Ishikawa (cell line): ENCODE measurements at regions not wholly inside any gene's neighbourhood (a gene's known extent, or its start where the extent isn't known, plus 50 kb on each side); places are given as distances from the start of the nearest gene placed in this dataset.

Experiments used
- CREB1 ChIP-seq: IDR thresholded peaks from 2 replicates; pipeline ENCODE4 v1.6.1; 2012; ENCODE audit warnings: low read depth
- EGR1 ChIP-seq: IDR thresholded peaks from 2 replicates; pipeline ENCODE4 v1.6.1; 2012
- EP300 ChIP-seq: IDR thresholded peaks from 2 replicates; pipeline ENCODE4 v1.6.1; 2012; ENCODE audit warnings: borderline replicate concordance
- MAX ChIP-seq: IDR thresholded peaks from 2 replicates; pipeline ENCODE4 v1.6.1; 2012
- TCF12 ChIP-seq: IDR thresholded peaks from 2 replicates; pipeline ENCODE4 v1.6.1; 2012; ENCODE audit warnings: low read depth
- TEAD4 ChIP-seq: IDR thresholded peaks from 2 replicates; pipeline ENCODE4 v1.6.1; 2012
- TF ChIP-seq, protein P1 (sequence below): IDR thresholded peaks from 2 replicates; pipeline ENCODE4 v1.6.1; 2012; ENCODE audit warnings: low read depth, mild to moderate bottlenecking

DNA sequence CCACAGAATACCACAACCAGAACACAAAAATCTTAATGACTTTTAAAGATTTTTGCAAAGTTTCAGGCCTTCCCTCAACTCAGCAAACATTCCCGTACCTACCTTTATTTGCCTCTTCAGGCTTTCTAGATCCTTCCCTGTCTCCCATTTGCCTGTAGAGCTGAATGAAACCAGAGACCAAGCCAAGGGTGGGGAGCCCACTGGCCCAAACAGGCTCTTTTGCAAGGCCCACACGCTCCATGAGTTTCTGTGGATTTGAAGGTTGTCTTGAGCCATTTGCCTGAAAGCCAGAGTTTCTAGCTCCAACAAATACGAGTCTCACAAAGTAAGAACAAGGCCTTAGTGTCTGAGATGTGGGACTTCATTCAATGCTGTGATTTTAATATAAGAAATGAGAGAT, 107.8 kb downstream of the GAS1 start:
- TF ChIP-seq EGR1: no peak
- TF ChIP-seq MAX: no peak
- TF ChIP-seq TCF12: no peak
- no peak for TF ChIP-seq EP300
- no peak for TF ChIP-seq CREB1
- TF ChIP-seq TEAD4: no peak
- TF ChIP-seq, protein P1, sequence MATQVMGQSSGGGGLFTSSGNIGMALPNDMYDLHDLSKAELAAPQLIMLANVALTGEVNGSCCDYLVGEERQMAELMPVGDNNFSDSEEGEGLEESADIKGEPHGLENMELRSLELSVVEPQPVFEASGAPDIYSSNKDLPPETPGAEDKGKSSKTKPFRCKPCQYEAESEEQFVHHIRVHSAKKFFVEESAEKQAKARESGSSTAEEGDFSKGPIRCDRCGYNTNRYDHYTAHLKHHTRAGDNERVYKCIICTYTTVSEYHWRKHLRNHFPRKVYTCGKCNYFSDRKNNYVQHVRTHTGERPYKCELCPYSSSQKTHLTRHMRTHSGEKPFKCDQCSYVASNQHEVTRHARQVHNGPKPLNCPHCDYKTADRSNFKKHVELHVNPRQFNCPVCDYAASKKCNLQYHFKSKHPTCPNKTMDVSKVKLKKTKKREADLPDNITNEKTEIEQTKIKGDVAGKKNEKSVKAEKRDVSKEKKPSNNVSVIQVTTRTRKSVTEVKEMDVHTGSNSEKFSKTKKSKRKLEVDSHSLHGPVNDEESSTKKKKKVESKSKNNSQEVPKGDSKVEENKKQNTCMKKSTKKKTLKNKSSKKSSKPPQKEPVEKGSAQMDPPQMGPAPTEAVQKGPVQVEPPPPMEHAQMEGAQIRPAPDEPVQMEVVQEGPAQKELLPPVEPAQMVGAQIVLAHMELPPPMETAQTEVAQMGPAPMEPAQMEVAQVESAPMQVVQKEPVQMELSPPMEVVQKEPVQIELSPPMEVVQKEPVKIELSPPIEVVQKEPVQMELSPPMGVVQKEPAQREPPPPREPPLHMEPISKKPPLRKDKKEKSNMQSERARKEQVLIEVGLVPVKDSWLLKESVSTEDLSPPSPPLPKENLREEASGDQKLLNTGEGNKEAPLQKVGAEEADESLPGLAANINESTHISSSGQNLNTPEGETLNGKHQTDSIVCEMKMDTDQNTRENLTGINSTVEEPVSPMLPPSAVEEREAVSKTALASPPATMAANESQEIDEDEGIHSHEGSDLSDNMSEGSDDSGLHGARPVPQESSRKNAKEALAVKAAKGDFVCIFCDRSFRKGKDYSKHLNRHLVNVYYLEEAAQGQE: no peak
